Suprapubic skin (tissue), 4 donors: ENCODE measurements at regions not wholly inside any gene's neighbourhood (a gene's known extent, or its start where the extent isn't known, plus 50 kb on each side); places are given as distances from the start of the nearest gene placed in this dataset.

Experiments used
- POLR2A ChIP-seq, 2 donors: fragments of 450-650 bp; IDR thresholded peaks; one replicate each; pipeline ENCODE4 v1.6.1; 2017; ENCODE audit warnings: antibody characterized with exemption in 2 of 2, mild to moderate bottlenecking in 2 of 2, moderate library complexity in 2 of 2
- POLR2AphosphoS5 ChIP-seq, 3 donors: sonication (generic); formaldehyde crosslinking; IDR thresholded peaks; one replicate each; pipeline ENCODE4 v1.6.1; 2017; ENCODE audit warnings: antibody characterized with exemption in 3 of 3
- TF ChIP-seq, protein P1 (sequence below), 2 donors: fragments of 200-600 bp in 1 of 2; fragments of 450-650 bp in 1 of 2; sonication (generic) in 1 of 2; IDR thresholded peaks; one replicate each; pipeline ENCODE4 v1.5.1; 2016 to 2019; ENCODE audit warnings: antibody characterized with exemption in 2 of 2, mild to moderate bottlenecking in 1 of 2, moderate library complexity in 1 of 2

DNA sequence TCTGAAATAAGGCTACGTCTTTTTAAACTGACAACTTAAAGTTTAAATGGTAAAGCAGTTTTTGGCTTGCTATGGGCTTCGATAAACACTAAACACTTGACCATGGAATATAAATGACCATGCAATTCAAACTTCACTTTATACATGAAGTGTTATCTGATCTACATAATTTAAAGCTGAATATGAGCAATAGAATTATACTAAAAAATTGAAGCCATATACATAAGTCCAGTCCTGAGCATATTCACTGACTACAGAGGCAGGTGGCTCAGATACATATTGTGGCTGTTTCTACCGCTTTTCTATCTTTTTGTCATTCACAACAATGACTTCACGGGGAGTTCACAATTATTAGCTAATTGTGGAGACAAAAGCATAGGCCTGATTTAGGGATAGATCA is 149.6 kb upstream of the DDIT4L start:
- TF ChIP-seq, protein P1, sequence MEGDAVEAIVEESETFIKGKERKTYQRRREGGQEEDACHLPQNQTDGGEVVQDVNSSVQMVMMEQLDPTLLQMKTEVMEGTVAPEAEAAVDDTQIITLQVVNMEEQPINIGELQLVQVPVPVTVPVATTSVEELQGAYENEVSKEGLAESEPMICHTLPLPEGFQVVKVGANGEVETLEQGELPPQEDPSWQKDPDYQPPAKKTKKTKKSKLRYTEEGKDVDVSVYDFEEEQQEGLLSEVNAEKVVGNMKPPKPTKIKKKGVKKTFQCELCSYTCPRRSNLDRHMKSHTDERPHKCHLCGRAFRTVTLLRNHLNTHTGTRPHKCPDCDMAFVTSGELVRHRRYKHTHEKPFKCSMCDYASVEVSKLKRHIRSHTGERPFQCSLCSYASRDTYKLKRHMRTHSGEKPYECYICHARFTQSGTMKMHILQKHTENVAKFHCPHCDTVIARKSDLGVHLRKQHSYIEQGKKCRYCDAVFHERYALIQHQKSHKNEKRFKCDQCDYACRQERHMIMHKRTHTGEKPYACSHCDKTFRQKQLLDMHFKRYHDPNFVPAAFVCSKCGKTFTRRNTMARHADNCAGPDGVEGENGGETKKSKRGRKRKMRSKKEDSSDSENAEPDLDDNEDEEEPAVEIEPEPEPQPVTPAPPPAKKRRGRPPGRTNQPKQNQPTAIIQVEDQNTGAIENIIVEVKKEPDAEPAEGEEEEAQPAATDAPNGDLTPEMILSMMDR (IDR thresholded peaks at IDR 0.05) = no peak
- TF ChIP-seq POLR2A (IDR thresholded peaks at IDR 0.05) (no peak), POLR2AphosphoS5 (IDR thresholded peaks at IDR 0.05) (no peak)
